ENCODE measurements at regions not wholly inside any gene's neighbourhood (a gene's known extent, or its start where the extent isn't known, plus 50 kb on each side); places are given as distances from the start of the nearest gene placed in this dataset.

DNA sequence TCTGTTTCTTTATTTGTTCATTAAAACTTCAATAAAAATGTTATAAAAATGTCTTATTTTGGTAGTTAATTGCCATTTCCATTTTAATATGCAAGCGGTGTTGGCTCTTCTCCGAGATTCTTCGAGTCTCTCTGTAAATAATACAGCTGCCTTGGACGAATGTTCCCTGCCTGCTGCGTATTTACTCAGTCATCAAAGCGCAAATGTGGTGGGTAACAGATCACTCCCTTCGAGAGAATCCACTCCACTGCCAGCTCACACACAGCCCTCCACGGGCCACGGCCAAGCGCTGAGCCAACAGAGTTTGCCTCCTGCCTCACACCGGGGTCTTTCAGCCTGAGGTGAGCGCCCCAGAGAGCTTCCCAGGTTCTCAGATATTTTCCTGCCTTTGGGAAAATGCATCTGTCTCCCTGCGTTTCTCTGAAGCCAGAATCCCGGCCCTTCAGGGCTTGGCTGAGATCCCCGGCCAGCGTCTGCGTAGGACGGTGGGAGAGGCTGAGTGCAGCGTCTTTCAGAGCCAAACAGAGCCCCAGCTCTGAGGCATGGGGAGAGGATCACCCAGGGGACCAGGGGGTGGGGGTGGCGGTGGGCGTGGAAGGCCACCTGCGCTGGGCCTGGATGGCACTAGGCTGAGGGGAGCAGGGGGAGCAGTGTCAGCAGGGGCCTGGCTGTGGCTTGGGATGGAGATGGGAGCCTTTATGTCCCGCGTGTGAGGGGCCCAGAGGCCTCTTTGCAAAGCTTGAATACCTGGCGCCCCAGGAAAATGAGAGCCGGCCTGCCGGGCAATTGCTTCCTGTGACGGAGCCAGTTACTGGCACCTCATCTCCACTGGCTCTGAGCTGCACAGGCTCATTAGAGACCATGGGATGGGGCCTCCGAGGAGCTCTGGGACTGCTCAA is 248.7 kb downstream of the RBFOX3 start:
- no peak for DNase-seq (ENCODE audit: low spot score in 2 of 2)
- H3K4me1 ChIP-seq = no peaks in the 10 kb centered on the region
- 47 to 48% methylated on average over 29 of the region's 29 CpGs for WGBS, 2 donors
- peaks cover 0 to 74% of the 10 kb centered on the region in 2 donors for H3K27me3 ChIP-seq
- no peaks in the 10 kb centered on the region for H3K36me3 ChIP-seq
- H3K9me3 ChIP-seq = no peaks in the 10 kb centered on the region
- H3K4me3 ChIP-seq = no peak overlapping the region
- no peak for TF ChIP-seq EP300 (IDR thresholded peaks at IDR 0.05)
- TF ChIP-seq, protein P1, sequence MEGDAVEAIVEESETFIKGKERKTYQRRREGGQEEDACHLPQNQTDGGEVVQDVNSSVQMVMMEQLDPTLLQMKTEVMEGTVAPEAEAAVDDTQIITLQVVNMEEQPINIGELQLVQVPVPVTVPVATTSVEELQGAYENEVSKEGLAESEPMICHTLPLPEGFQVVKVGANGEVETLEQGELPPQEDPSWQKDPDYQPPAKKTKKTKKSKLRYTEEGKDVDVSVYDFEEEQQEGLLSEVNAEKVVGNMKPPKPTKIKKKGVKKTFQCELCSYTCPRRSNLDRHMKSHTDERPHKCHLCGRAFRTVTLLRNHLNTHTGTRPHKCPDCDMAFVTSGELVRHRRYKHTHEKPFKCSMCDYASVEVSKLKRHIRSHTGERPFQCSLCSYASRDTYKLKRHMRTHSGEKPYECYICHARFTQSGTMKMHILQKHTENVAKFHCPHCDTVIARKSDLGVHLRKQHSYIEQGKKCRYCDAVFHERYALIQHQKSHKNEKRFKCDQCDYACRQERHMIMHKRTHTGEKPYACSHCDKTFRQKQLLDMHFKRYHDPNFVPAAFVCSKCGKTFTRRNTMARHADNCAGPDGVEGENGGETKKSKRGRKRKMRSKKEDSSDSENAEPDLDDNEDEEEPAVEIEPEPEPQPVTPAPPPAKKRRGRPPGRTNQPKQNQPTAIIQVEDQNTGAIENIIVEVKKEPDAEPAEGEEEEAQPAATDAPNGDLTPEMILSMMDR (IDR thresholded peaks at IDR 0.05) = no peak
- H3K27ac ChIP-seq = no peak overlapping the region

- H3K4me3 ChIP-seq = no peak overlapping the region
- TF ChIP-seq POLR2A (IDR thresholded peaks at IDR 0.05) (no peak), EP300 (IDR thresholded peaks at IDR 0.05) (no peak)
- TF ChIP-seq, protein P1 (IDR thresholded peaks at IDR 0.05) = no peak
- H3K27ac ChIP-seq = no peak overlapping the region
- H3K27me3 ChIP-seq = peaks cover 0 to 74% of the 10 kb centered on the region in 2 donors
- H3K9me3 ChIP-seq = no peaks in the 10 kb centered on the region
- WGBS, 2 donors = 67 to 68% methylated on average over 12 of the region's 12 CpGs
- DNase-seq (ENCODE audit: low spot score in 2 of 2) = no peak
- no peaks in the 10 kb centered on the region for H3K36me3 ChIP-seq
- H3K4me1 ChIP-seq = no peaks in the 10 kb centered on the region
Observed at GRCh38 chr17:79361221-79361734, 249.6 kb downstream of the RBFOX3 start.

GRCh38 chr17:79360196-79360595 is 250.7 kb downstream of the RBFOX3 start:
- Histone ChIP-seq H3K36me3 (no peaks in the 10 kb centered on the region), H3K9me3 (no peaks in the 10 kb centered on the region), H3K4me3 (no peak overlapping the region), H3K27ac (no peak overlapping the region), H3K4me1 (no peaks in the 10 kb centered on the region), H3K27me3 (peaks cover 0 to 71% of the 10 kb centered on the region in 2 donors)
- no peak for TF ChIP-seq EP300 (IDR thresholded peaks at IDR 0.05)
- TF ChIP-seq, protein P1 (IDR thresholded peaks at IDR 0.05) = no peak
- no peak for TF ChIP-seq POLR2A (IDR thresholded peaks at IDR 0.05)
- no peak for DNase-seq (ENCODE audit: low spot score in 2 of 2)
- WGBS, 2 donors = 81 to 86% methylated on average over 17 of the region's 17 CpGs

GRCh38 chr17:79356839-79357447 is 253.9 kb downstream of the RBFOX3 start:
- Histone ChIP-seq H3K4me3 (no peak overlapping the region), H3K27me3 (peaks cover 0 to 65% of the 10 kb centered on the region in 2 donors), H3K27ac (no peak overlapping the region), H3K9me3 (peaks cover 0 to 8% (median 0%) of the 10 kb centered on the region in 4 donors), H3K36me3 (no peaks in the 10 kb centered on the region), H3K4me1 (no peaks in the 10 kb centered on the region)
- TF ChIP-seq, protein P1 (IDR thresholded peaks at IDR 0.05) = no peak
- TF ChIP-seq POLR2A (IDR thresholded peaks at IDR 0.05) (no peak), EP300 (IDR thresholded peaks at IDR 0.05) (no peak)
- DNase-seq (ENCODE audit: low spot score in 2 of 2) = no peak
- 81 to 85% methylated on average over 15 to 16 of the region's 16 CpGs for WGBS, 2 donors

- no peaks in the 10 kb centered on the region for H3K4me1 ChIP-seq
- peaks cover 0 to 52% of the 10 kb centered on the region in 2 donors for H3K27me3 ChIP-seq
- H3K4me3 ChIP-seq = no peak overlapping the region
- no peak for DNase-seq (ENCODE audit: low spot score in 2 of 2)
- H3K36me3 ChIP-seq = no peaks in the 10 kb centered on the region
- 34 to 44% methylated on average over 12 of the region's 12 CpGs for WGBS, 2 donors
- TF ChIP-seq POLR2A (IDR thresholded peaks at IDR 0.05) (no peak), EP300 (IDR thresholded peaks at IDR 0.05) (no peak)
- no peak overlapping the region for H3K27ac ChIP-seq
- H3K9me3 ChIP-seq = peaks cover 0 to 15% (median 0%) of the 10 kb centered on the region in 4 donors
Observed at GRCh38 chr17:79355165-79355564, 255.7 kb downstream of the RBFOX3 start.

Measured in tibial nerve (tissue), 4 donors.